BJ (cell line): ENCODE measurements at regions not wholly inside any gene's neighbourhood (a gene's known extent, or its start where the extent isn't known, plus 50 kb on each side); places are given as distances from the start of the nearest gene placed in this dataset.

Experiments
- CTCF ChIA-PET: fragments of 350-600 bp; formaldehyde crosslinking; extraction: SDS; loops from one replicate; lab custom pipeline; 2021; ENCODE audit warnings: antibody characterized with exemption, inconsistent platforms; lab: Yijun Ruan, JAX
- POLR2A ChIA-PET: fragments of 300-600 bp; sonication (Branson Sonifier 250); formaldehyde crosslinking; extraction: SDS; loops from one replicate; lab custom pipeline; 2021; ENCODE audit warnings: antibody characterized with exemption; lab: Charles Lee
- DNase-seq: peaks from one replicate; pipeline ENCODE4 v3.0.0-alpha.2; 2011; ENCODE audit warnings: low read depth
- H3K27me3 ChIP-seq: 2 replicates; pipeline ENCODE4 v1.6.0; 2011; ENCODE audit warnings: low read length; ENCODE audit not compliant: control insufficient read depth, insufficient read depth
- H3K36me3 ChIP-seq: 2 replicates; pipeline ENCODE4 v1.5.1; 2011; ENCODE audit warnings: low read length; ENCODE audit not compliant: control insufficient read depth, insufficient read depth
- H3K4me3 ChIP-seq: 2 replicates; pipeline ENCODE4 v1.5.1; 2011; ENCODE audit warnings: low read depth, mild to moderate bottlenecking, control low read depth, low read length
- CTCF ChIP-seq: IDR thresholded peaks from 2 replicates; pipeline ENCODE4 v1.5.1; 2011; ENCODE audit warnings: low read depth, mild to moderate bottlenecking, control low read depth, inconsistent platforms, low read length, moderate library complexity; ENCODE audit not compliant: insufficient read depth

- Histone ChIP-seq H3K4me3 (no peak overlapping the region), H3K36me3 (no peaks in the 10 kb centered on the region), H3K27me3 (no peaks in the 10 kb centered on the region)
- ChIA-PET CTCF (interaction anchor here (1.0 kb wide), 1 partner anchor 53 kb away, joined by 3 read pairs; no protein-coding TSS in a partner anchor), POLR2A (no interaction called here)
- TF ChIP-seq CTCF: no peak
- no peak for DNase-seq
Measured at GRCh38 chr7:27312820-27313219, 70.2 kb downstream of the EVX1 start.

GRCh38 chr7:27314111-27314510 lies 71.5 kb downstream of the EVX1 start:
- POLR2A ChIA-PET: no interaction called here
- H3K27me3 ChIP-seq: no peaks in the 10 kb centered on the region
- DNase-seq: no peak
- CTCF ChIA-PET: interaction anchor here (0.7 to 1.5 kb wide), 3 partner anchors 16 to 499 kb away, joined by 3 to 4 read pairs (median 3); no protein-coding TSS in a partner anchor
- no peak for TF ChIP-seq CTCF
- H3K36me3 ChIP-seq: no peaks in the 10 kb centered on the region
- H3K4me3 ChIP-seq: no peak overlapping the region

GRCh38 chr7:27315066-27315465 lies 72.5 kb downstream of the EVX1 start:
- DNase-seq: no peak
- Histone ChIP-seq H3K4me3 (no peak overlapping the region), H3K27me3 (no peaks in the 10 kb centered on the region), H3K36me3 (no peaks in the 10 kb centered on the region)
- ChIA-PET CTCF (interaction anchor here (0.7 to 1.5 kb wide), 3 partner anchors 12 to 711 kb away, joined by 3 to 4 read pairs (median 3); no protein-coding TSS in a partner anchor), POLR2A (no interaction called here)
- TF ChIP-seq CTCF: no peak

GRCh38 chr7:27316311-27316710 lies 73.7 kb downstream of the EVX1 start:
- POLR2A ChIA-PET: no interaction called here
- no peak for DNase-seq
- Histone ChIP-seq H3K4me3 (no peak overlapping the region), H3K27me3 (no peaks in the 10 kb centered on the region), H3K36me3 (no peaks in the 10 kb centered on the region)
- TF ChIP-seq CTCF: no peak
- CTCF ChIA-PET: no interaction called here

- DNase-seq: no peak
- no peak overlapping the region for H3K4me3 ChIP-seq
- ChIA-PET CTCF (no interaction called here), POLR2A (no interaction called here)
- H3K36me3 ChIP-seq: no peaks in the 10 kb centered on the region
- no peak for TF ChIP-seq CTCF
- peaks cover 2% of the 10 kb centered on the region for H3K27me3 ChIP-seq
Measured at GRCh38 chr7:27324246-27324645, 81.6 kb downstream of the EVX1 start.
